GM10248 (cell line): ENCODE measurements at regions not wholly inside any gene's neighbourhood (a gene's known extent, or its start where the extent isn't known, plus 50 kb on each side); places are given as distances from the start of the nearest gene placed in this dataset.

Source experiments
- CTCF ChIA-PET: fragments of 300-600 bp; sonication (Branson Sonifier 250); formaldehyde crosslinking; extraction: SDS; loops from one replicate; lab custom pipeline; 2021; ENCODE audit warnings: antibody characterized with exemption; lab: Yijun Ruan, JAX
- POLR2A ChIA-PET: fragments of 350-650 bp; sonication (Branson Sonifier 250); formaldehyde crosslinking; extraction: SDS; loops from one replicate; lab custom pipeline; 2020; ENCODE audit warnings: antibody characterized with exemption; lab: Yijun Ruan, JAX
- DNase-seq: peaks from one replicate; pipeline ENCODE4 v3.0.0; 2012; ENCODE audit errors: extremely low spot score
- CTCF ChIP-seq: IDR thresholded peaks from 2 replicates; pipeline ENCODE4 v1.5.1; 2012; ENCODE audit warnings: mild to moderate bottlenecking, low read depth; ENCODE audit errors: extremely low read depth, missing control alignments, control extremely low read depth

GRCh38 chr12:58977476-58977875, 57.2 kb upstream of the LRIG3 start:
- ChIA-PET POLR2A (no interaction called here), CTCF (interaction anchor here (1.3 kb wide), 1 partner anchor 18 kb away, joined by 3 read pairs; no protein-coding TSS in a partner anchor)

GRCh38 chr12:58976146-58976545, 55.8 kb upstream of the LRIG3 start:
- DNase-seq, result no peak
- TF ChIP-seq CTCF, result no peak
- CTCF ChIA-PET, result no interaction called here
- POLR2A ChIA-PET, result no interaction called here

More at GRCh38 chr12:58977476-58977875, 57.2 kb upstream of the LRIG3 start:
- no peak for TF ChIP-seq CTCF
- DNase-seq, result no peak
